H9 (cell line): ENCODE measurements at regions not wholly inside any gene's neighbourhood (a gene's known extent, or its start where the extent isn't known, plus 50 kb on each side); places are given as distances from the start of the nearest gene placed in this dataset.

Experiments used
- DNase-seq: peaks from one replicate; pipeline ENCODE4 v3.0.0-alpha.2; 2017
- H2AFZ ChIP-seq: one replicate; pipeline ENCODE4 v1.6.1; 2013; ENCODE audit warnings: mild to moderate bottlenecking, low read length, control low read depth, moderate library complexity
- H2AK5ac ChIP-seq: 2 replicates; pipeline ENCODE4 v1.6.1; 2013; ENCODE audit warnings: low read length, control low read depth, mixed read lengths; ENCODE audit not compliant: insufficient read length
- H2BK120ac ChIP-seq: one replicate; pipeline ENCODE4 v1.6.1; 2013; ENCODE audit warnings: low read depth, mild to moderate bottlenecking, low read length, control low read depth, inconsistent platforms; ENCODE audit not compliant: poor library complexity, severe bottlenecking
- H2BK12ac ChIP-seq: 2 replicates; pipeline ENCODE4 v1.6.1; 2013; ENCODE audit warnings: low read length, control low read depth, mixed read lengths, low read depth; ENCODE audit not compliant: insufficient read length
- H2BK15ac ChIP-seq: 2 replicates; pipeline ENCODE4 v1.6.1; 2013; ENCODE audit warnings: low read depth, low read length, control low read depth
- H2BK20ac ChIP-seq: one replicate; pipeline ENCODE4 v1.6.1; 2013; ENCODE audit warnings: low read depth, mild to moderate bottlenecking, low read length, control low read depth, inconsistent platforms; ENCODE audit not compliant: poor library complexity, severe bottlenecking
- H2BK5ac ChIP-seq: 2 replicates; pipeline ENCODE4 v1.6.1; 2013; ENCODE audit warnings: low read length, control low read depth, mixed read lengths; ENCODE audit not compliant: insufficient read length
- H3K14ac ChIP-seq: 2 replicates; pipeline ENCODE4 v1.6.1; 2013; ENCODE audit warnings: low read length, control low read depth; ENCODE audit not compliant: insufficient read depth
- H3K18ac ChIP-seq: 2 replicates; pipeline ENCODE4 v1.6.1; 2013; ENCODE audit warnings: low read depth, mild to moderate bottlenecking, mixed read lengths, low read length, control low read depth; ENCODE audit not compliant: insufficient read length
- H3K23ac ChIP-seq: 2 replicates; pipeline ENCODE4 v1.6.1; 2013; ENCODE audit warnings: low read length, control low read depth, mixed read lengths, low read depth; ENCODE audit not compliant: insufficient read length
- H3K23me2 ChIP-seq: 2 replicates; pipeline ENCODE4 v1.6.1; 2013; ENCODE audit warnings: low read depth, mild to moderate bottlenecking, mixed read lengths, low read length, control low read depth; ENCODE audit not compliant: insufficient read length, poor library complexity, severe bottlenecking
- H3K27ac ChIP-seq: 2 replicates; pipeline ENCODE4 v1.5.1; 2013; ENCODE audit warnings: low read length, control low read depth, mixed read lengths, low read depth; ENCODE audit not compliant: insufficient read length
- H3K27me3 ChIP-seq: 2 replicates; pipeline ENCODE4 v1.6.1; 2013; ENCODE audit warnings: low read length, control low read depth, inconsistent platforms; ENCODE audit not compliant: insufficient read depth
- H3K4ac ChIP-seq: 2 replicates; pipeline ENCODE4 v1.6.1; 2013; ENCODE audit warnings: low read depth, mild to moderate bottlenecking, control low read depth, inconsistent platforms, low read length, moderate library complexity
- H3K4me1 ChIP-seq: 2 replicates; pipeline ENCODE4 v1.6.1; 2013; ENCODE audit warnings: low read length, control low read depth, inconsistent platforms; ENCODE audit not compliant: insufficient read depth
- H3K4me2 ChIP-seq: 2 replicates; pipeline ENCODE4 v1.6.1; 2013; ENCODE audit warnings: low read length, control low read depth, mixed read lengths; ENCODE audit not compliant: insufficient read length, insufficient read depth
- H3K56ac ChIP-seq: 2 replicates; pipeline ENCODE4 v1.6.1; 2013; ENCODE audit warnings: low read depth, mild to moderate bottlenecking, mixed read lengths, low read length, control low read depth; ENCODE audit not compliant: insufficient read length
- H3K79me1 ChIP-seq: 2 replicates; pipeline ENCODE4 v1.6.1; 2013; ENCODE audit warnings: low read depth, mild to moderate bottlenecking, moderate library complexity, low read length, control low read depth, inconsistent platforms; ENCODE audit not compliant: insufficient read depth, poor library complexity, severe bottlenecking
- H3K79me2 ChIP-seq: 2 replicates; pipeline ENCODE4 v1.6.1; 2013; ENCODE audit warnings: low read length, control low read depth, inconsistent platforms; ENCODE audit not compliant: insufficient read depth
- H3K9ac ChIP-seq: 2 replicates; pipeline ENCODE4 v1.6.1; 2013; ENCODE audit warnings: low read length, control low read depth, mixed read lengths; ENCODE audit not compliant: insufficient read length; ENCODE audit errors: extremely low read depth
- H3K9me3 ChIP-seq: one replicate; pipeline ENCODE4 v1.6.1; 2013; ENCODE audit warnings: low read depth, low read length, inconsistent platforms; ENCODE audit not compliant: control insufficient read depth
- H3T11ph ChIP-seq: one replicate; pipeline ENCODE4 v1.6.1; 2013; ENCODE audit warnings: mild to moderate bottlenecking, low read length, control low read depth, inconsistent platforms
- H4K20me1 ChIP-seq: one replicate; pipeline ENCODE4 v1.6.1; 2013; ENCODE audit not compliant: control insufficient read depth, insufficient read length, insufficient read depth
- H4K5ac ChIP-seq: 2 replicates; pipeline ENCODE4 v1.6.1; 2013; ENCODE audit warnings: low read depth, mild to moderate bottlenecking, mixed read lengths, low read length, control low read depth; ENCODE audit not compliant: insufficient read length
- H4K8ac ChIP-seq: replicated peaks from 2 replicates; pipeline ENCODE4 v1.6.1; 2013; ENCODE audit warnings: low read length, control low read depth, mixed read lengths, low read depth; ENCODE audit not compliant: insufficient read length
- H4K91ac ChIP-seq: 2 replicates; pipeline ENCODE4 v1.6.1; 2013; ENCODE audit warnings: low read depth, mild to moderate bottlenecking, moderate library complexity, mixed read lengths, low read length, control low read depth; ENCODE audit not compliant: insufficient read length
- H3K27ac Mint-ChIP-seq, 3 experiments: 2 replicates in 2 of 3; 3 replicates in 1 of 3; pipeline ENCODE4 v1.8.0; 2020 to 2021; ENCODE audit warnings: mixed read lengths in 3 of 3, mild to moderate bottlenecking in 1 of 3, moderate library complexity in 1 of 3
- H3K27me3 Mint-ChIP-seq: 2 replicates; pipeline ENCODE4 v1.8.0; 2021; ENCODE audit warnings: low read depth, mild to moderate bottlenecking, moderate library complexity, mixed read lengths
- H3K36me3 Mint-ChIP-seq, 3 experiments: 2 replicates in 2 of 3; 3 replicates in 1 of 3; pipeline ENCODE4 v1.8.0; 2020 to 2021; ENCODE audit warnings: low read depth in 3 of 3, mixed read lengths in 3 of 3; ENCODE audit not compliant: insufficient read depth in 1 of 3
- H3K4me1 Mint-ChIP-seq, 2 experiments: 2 replicates each; pipeline ENCODE4 v1.8.0; 2020; ENCODE audit warnings: mixed read lengths in 2 of 2
- H3K4me3 Mint-ChIP-seq, 2 experiments: 2 replicates in 1 of 2; 3 replicates in 1 of 2; pipeline ENCODE4 v1.8.0; 2020 to 2021; ENCODE audit warnings: mild to moderate bottlenecking in 2 of 2, mixed read lengths in 2 of 2, moderate library complexity in 1 of 2
- H3K9me3 Mint-ChIP-seq, 2 experiments: 2 replicates in 1 of 2; 3 replicates in 1 of 2; pipeline ENCODE4 v1.8.0; 2020; ENCODE audit warnings: mild to moderate bottlenecking in 2 of 2, mixed read lengths in 2 of 2, moderate library complexity in 1 of 2
- CTCF ChIP-seq: fragments of 200-600 bp; sonication (generic); conservative IDR thresholded peaks from 3 replicates; pipeline ENCODE4 v1.8.0; 2021; ENCODE audit warnings: antibody characterized with exemption, mild to moderate bottlenecking
- WGBS: extraction: QIAGEN DNeasy Blood & Tissue Kit; methylation state at CpG from one replicate; pipeline ENCODE4 v1.1.7; 2013; ENCODE audit warnings: missing lambda C conversion rate, low lambda C conversion rate, mixed read lengths; ENCODE audit not compliant: insufficient read length; ENCODE audit errors: extremely low coverage; 5-methylcytosine and 5-hydroxymethylcytosine counted together

GRCh38 chr21:41606706-41607105 is 98.7 kb upstream of the TMPRSS2 start:
- Histone ChIP-seq H2BK12ac (no peak overlapping the region), H3K9ac (no peak overlapping the region), H2AFZ (no peak overlapping the region), H3K4me1 (no peaks in the 10 kb centered on the region), H3K27ac (no peak overlapping the region), H3K79me1 (no peaks in the 10 kb centered on the region), H2BK120ac (no peak overlapping the region), H4K5ac (no peak overlapping the region), H3K18ac (no peak overlapping the region), H2BK20ac (no peak overlapping the region), H3K23ac (no peak overlapping the region), H4K91ac (no peak overlapping the region), H3K14ac (no peak overlapping the region), H3K4ac (no peak overlapping the region), H3T11ph (no peak overlapping the region), H3K9me3 (no peaks in the 10 kb centered on the region), H2BK15ac (no peak overlapping the region), H3K27me3 (no peaks in the 10 kb centered on the region), H2BK5ac (no peak overlapping the region), H3K4me2 (no peak overlapping the region), H3K56ac (no peak overlapping the region), H4K8ac (no peak overlapping the region), H2AK5ac (no peak overlapping the region), H3K79me2 (no peaks in the 10 kb centered on the region), H3K23me2 (no peaks in the 10 kb centered on the region), H4K20me1 (no peaks in the 10 kb centered on the region)
- Mint-ChIP-seq H3K27me3 (peaks cover 8% of the 10 kb centered on the region), H3K4me1 (peaks cover 20 to 27% of the 10 kb centered on the region in 2 experiments), H3K9me3 (no peaks in the 10 kb centered on the region; a peak in 1 of 5 replicates), H3K27ac (no peak overlapping the region), H3K36me3 (no peaks in the 10 kb centered on the region; a peak in 1 of 7 replicates), H3K4me3 (no peak overlapping the region)
- WGBS: no CpG with 5 or more reads among the region's 4 CpGs
- no peak for DNase-seq
- TF ChIP-seq CTCF: no peak
